PC-9 (cell line): ENCODE measurements at regions not wholly inside any gene's neighbourhood (a gene's known extent, or its start where the extent isn't known, plus 50 kb on each side); places are given as distances from the start of the nearest gene placed in this dataset.
"Not testable (repeated sequence)": the region's sequence is repeated elsewhere in the genome, so short reads cannot be mapped to it uniquely, and the experiment has no call there.

Experiments
- EZH2 ChIP-seq: fragments of 200-600 bp; sonication (generic); IDR thresholded peaks from 2 replicates; pipeline ENCODE4 v1.8.0; 2017; ENCODE audit warnings: antibody characterized with exemption, low read depth
- TF ChIP-seq, protein P1 (sequence below): fragments of 200-600 bp; sonication (generic); conservative IDR thresholded peaks from 2 replicates; pipeline ENCODE4 v1.6.1; 2017; ENCODE audit warnings: mixed run types, antibody characterized with exemption, mild to moderate bottlenecking, moderate library complexity

DNA sequence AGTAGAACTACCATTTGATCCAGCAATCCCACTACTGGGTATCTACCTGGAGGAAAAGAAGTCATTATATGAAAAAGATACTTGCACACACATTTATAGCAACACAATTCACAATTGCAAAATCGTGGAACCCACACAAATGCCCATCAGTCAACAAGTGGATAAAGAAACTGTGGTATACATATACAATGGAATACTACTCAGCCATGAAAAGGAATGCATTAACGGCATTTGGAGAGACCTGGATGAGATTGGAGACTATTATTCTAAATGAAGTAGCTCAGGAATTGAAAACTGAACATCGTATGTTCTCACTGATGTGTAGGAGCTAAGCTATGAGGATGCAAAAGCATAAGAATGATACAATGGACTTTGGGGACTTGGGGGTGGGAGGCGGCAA lies 128.6 kb upstream of the LY86 start:
- TF ChIP-seq, protein P1, sequence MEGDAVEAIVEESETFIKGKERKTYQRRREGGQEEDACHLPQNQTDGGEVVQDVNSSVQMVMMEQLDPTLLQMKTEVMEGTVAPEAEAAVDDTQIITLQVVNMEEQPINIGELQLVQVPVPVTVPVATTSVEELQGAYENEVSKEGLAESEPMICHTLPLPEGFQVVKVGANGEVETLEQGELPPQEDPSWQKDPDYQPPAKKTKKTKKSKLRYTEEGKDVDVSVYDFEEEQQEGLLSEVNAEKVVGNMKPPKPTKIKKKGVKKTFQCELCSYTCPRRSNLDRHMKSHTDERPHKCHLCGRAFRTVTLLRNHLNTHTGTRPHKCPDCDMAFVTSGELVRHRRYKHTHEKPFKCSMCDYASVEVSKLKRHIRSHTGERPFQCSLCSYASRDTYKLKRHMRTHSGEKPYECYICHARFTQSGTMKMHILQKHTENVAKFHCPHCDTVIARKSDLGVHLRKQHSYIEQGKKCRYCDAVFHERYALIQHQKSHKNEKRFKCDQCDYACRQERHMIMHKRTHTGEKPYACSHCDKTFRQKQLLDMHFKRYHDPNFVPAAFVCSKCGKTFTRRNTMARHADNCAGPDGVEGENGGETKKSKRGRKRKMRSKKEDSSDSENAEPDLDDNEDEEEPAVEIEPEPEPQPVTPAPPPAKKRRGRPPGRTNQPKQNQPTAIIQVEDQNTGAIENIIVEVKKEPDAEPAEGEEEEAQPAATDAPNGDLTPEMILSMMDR, result not testable (repeated sequence)
- not testable (repeated sequence) for TF ChIP-seq EZH2
